IPS DF 6.9 (cell line): ENCODE measurements at regions not wholly inside any gene's neighbourhood (a gene's known extent, or its start where the extent isn't known, plus 50 kb on each side); places are given as distances from the start of the nearest gene placed in this dataset.
A peak's percentile ranks its signal among the peaks of the same experiment; 100 is the strongest.
"Not testable (repeated sequence)": the region's sequence is repeated elsewhere in the genome, so short reads cannot be mapped to it uniquely, and the experiment has no call there.

Experiments used
- DNase-seq: peaks from one replicate; pipeline ENCODE4 v3.0.0-alpha.2; 2013; ENCODE audit warnings: low read depth, low spot score
- H3K27ac ChIP-seq: one replicate; pipeline ENCODE4 v1.5.1; 2013; ENCODE audit warnings: low read length, control low read depth
- H3K27me3 ChIP-seq: 2 replicates; pipeline ENCODE4 v1.6.1; 2013; ENCODE audit warnings: mild to moderate bottlenecking, low read length; ENCODE audit not compliant: control insufficient read depth, insufficient read depth
- H3K36me3 ChIP-seq: 2 replicates; pipeline ENCODE4 v1.6.1; 2013; ENCODE audit warnings: low read length; ENCODE audit not compliant: control insufficient read depth, insufficient read depth
- H3K4me1 ChIP-seq: 2 replicates; pipeline ENCODE4 v1.6.1; 2013; ENCODE audit warnings: low read length; ENCODE audit not compliant: control insufficient read depth, insufficient read depth
- H3K4me3 ChIP-seq: 2 replicates; pipeline ENCODE4 v1.5.1; 2013; ENCODE audit warnings: mild to moderate bottlenecking, low read length
- H3K9me3 ChIP-seq: 2 replicates; pipeline ENCODE4 v1.6.1; 2013; ENCODE audit warnings: low read length, inconsistent platforms; ENCODE audit not compliant: control insufficient read depth, insufficient read depth
- WGBS: extraction: QIAGEN DNeasy Blood & Tissue Kit; methylation state at CpG from one replicate; pipeline ENCODE4 v1.1.7; 2013; ENCODE audit warnings: mixed read lengths, missing lambda C conversion rate; ENCODE audit not compliant: insufficient read length, insufficient coverage; 5-methylcytosine and 5-hydroxymethylcytosine counted together

DNA sequence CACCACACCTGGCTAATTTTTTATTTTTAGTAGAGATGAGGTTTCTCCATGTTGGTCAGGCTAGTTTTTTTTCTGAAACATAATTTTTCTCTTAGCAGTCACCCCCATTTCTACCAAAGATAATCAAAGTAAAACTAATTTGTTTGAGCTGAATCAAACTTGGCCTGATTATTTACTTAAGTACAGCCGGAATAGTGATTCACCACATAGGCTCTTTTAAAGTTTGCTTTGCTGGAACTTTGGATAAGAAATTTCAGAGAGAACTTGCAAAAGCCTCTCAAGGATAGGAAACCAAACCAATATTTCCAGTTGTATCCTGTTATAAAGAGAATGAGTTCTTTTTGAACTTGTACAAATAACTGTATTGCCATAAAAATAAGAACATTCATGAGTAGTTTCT, 105.0 kb upstream of the SYNCRIP start:
- no peak for DNase-seq
- WGBS: no CpG with 5 or more reads among the region's 1 CpG
- H3K27me3 ChIP-seq: no peaks in the 10 kb centered on the region

DNA sequence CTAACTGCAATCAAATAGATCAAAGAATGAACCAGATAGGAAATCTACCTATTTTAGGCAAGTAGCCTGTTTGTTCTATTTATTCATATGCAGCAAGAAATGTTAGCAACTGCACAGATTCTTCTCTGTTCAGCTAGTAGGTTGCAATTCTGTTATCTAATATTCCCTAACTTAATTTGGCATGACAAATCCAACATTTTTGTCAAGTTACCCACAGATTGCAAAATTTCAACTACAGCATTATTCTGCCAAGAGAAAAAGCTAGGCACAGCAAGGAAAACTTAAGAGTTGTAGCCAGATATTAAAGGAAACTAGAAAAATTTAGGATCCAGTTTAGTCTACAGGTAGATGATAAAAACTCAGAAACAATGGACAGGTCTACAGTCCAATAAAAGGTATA, 104.4 kb upstream of the SYNCRIP start:
- Histone ChIP-seq H3K4me1 (no peaks in the 10 kb centered on the region; the same call in 1 of the 2 replicates), H3K36me3 (0 out of 2 replicates have a peak, but pooled peaks cover 2% of the 10 kb centered on the region), H3K4me3 (no peak overlapping the region), H3K27me3 (no peaks in the 10 kb centered on the region), H3K27ac (no peak overlapping the region), H3K9me3 (no peaks in the 10 kb centered on the region)
- DNase-seq: no peak

More for the DNA sequence above, 105.0 kb upstream of the SYNCRIP start:
- H3K4me3 ChIP-seq: no peak overlapping the region
- H3K4me1 ChIP-seq: no peaks in the 10 kb centered on the region; the same call in 1 of the 2 replicates
- 0 out of 2 replicates have a peak, but pooled peaks cover 2% of the 10 kb centered on the region for H3K36me3 ChIP-seq
- no peak overlapping the region for H3K27ac ChIP-seq
- H3K9me3 ChIP-seq: no peaks in the 10 kb centered on the region

DNA sequence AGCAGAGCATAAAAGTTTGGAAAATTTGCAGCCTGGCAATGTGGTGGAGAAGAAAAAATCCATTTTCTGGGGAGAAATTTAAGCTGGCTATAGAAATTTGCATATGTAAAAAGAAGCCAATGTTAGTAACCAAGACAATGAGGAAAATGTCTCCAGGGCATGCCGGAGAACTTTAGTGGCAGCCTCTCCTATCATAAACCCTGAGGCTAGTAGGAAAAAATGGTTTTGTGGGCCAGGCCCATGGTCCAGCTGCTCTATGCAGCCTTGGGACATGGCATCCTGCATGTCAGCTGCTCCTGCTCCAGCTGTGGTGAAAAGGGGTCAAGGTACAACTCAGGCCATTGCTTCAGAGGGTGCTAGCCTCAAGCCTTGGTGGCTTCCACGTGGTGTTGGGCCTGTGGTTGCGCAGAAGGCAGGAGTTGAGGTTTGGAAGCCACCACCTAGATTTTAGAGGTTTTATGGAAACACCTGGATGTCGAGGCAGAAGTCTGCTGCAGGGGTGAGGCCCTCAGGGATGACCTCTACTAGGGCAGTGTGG, 101.8 kb upstream of the SYNCRIP start:
- H3K27me3 ChIP-seq: no peaks in the 10 kb centered on the region
- WGBS: no CpG with 5 or more reads among the region's 4 CpGs
- H3K27ac ChIP-seq: no peak overlapping the region
- no peak for DNase-seq
- H3K9me3 ChIP-seq: no peaks in the 10 kb centered on the region
- H3K4me3 ChIP-seq: no peak overlapping the region
- no peaks in the 10 kb centered on the region; the same call in 1 of the 2 replicates for H3K4me1 ChIP-seq
- H3K36me3 ChIP-seq: no peaks in the 10 kb centered on the region

DNA sequence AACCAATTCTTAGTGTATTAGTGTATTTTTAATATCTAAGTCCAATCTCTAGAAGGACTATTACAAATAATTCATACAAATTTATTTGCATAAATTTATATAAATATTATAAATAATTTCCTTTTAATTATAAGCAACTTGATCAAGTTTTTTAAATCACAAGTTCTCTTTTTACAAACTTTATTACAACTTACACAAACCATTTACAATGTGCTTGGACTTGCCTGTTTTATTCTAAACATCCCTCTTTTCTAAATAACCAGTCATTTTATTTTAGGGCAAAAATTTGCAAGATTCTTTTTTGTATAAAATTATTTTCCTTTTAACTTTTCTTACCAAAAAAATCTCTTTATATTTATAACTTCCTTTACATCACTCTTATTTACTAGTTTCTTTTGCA, 83.5 kb upstream of the SYNCRIP start:
- no peak overlapping the region for H3K4me3 ChIP-seq
- H3K36me3 ChIP-seq: no peaks in the 10 kb centered on the region
- no peak overlapping the region for H3K27ac ChIP-seq
- no peaks in the 10 kb centered on the region for H3K4me1 ChIP-seq
- DNase-seq: peak; percentile 9
- no peaks in the 10 kb centered on the region for H3K27me3 ChIP-seq
- H3K9me3 ChIP-seq: peaks cover 1% of the 10 kb centered on the region; the same call in 1 of the 2 replicates

DNA sequence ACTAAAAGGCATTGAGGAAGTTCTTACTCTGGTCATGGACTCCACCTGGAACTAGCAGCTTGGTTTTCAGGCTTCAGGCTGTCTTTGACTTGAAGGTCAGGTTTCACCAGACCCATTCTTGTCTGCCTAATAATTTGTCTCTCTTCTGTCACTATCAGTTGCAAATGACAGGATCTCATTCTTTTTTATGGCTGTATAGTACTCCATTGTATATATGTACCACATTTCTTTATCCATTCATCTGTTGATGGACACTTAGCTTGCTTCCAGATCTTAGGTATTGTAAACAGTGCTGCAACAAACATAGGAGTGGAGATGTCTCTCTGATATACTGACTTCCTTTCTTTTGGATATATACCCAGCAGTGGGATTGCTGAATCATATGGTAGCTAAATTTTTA, 73.1 kb upstream of the SYNCRIP start:
- Histone ChIP-seq H3K9me3 (no peaks in the 10 kb centered on the region), H3K27ac (no peak overlapping the region), H3K4me1 (no peaks in the 10 kb centered on the region), H3K36me3 (no peaks in the 10 kb centered on the region), H3K4me3 (no peak overlapping the region), H3K27me3 (no peaks in the 10 kb centered on the region)
- no peak for DNase-seq

DNA sequence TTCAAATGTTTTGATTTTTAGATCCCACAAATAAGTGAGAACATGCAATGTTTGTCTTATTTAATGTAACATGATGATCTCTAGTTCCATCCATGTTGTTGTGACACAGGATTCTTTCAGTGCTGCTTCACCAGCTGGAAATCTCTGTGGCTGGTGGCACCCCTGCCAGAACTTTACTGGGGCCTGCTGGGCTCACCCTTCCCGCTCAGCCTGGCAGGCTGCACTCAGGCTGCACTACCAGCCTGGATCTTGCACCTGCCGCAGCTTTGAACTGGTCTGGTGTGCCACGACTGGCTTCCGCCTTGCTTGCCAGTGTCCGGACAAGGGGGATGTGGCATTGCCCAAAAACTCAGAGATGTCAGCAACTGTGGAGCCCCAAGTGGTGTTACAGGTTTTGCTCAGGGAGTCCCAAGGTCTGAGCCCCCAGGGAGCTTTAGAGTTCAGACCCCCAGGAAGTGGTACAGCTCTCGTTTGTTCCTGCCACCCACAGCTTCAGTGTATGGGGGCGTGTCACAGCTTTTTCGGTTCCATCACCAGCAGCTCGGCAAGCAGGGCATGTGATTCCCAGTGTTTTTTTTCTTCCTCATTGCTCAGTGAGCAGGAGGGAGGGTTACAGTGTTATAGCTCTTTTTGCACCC, 72.3 kb upstream of the SYNCRIP start:
- WGBS: no CpG with 5 or more reads among the region's 9 CpGs
- no peak overlapping the region for H3K27ac ChIP-seq
- H3K9me3 ChIP-seq: no peaks in the 10 kb centered on the region
- no peak overlapping the region for H3K4me3 ChIP-seq
- no peaks in the 10 kb centered on the region for H3K4me1 ChIP-seq
- H3K36me3 ChIP-seq: no peaks in the 10 kb centered on the region
- H3K27me3 ChIP-seq: no peaks in the 10 kb centered on the region
- DNase-seq: no peak

DNA sequence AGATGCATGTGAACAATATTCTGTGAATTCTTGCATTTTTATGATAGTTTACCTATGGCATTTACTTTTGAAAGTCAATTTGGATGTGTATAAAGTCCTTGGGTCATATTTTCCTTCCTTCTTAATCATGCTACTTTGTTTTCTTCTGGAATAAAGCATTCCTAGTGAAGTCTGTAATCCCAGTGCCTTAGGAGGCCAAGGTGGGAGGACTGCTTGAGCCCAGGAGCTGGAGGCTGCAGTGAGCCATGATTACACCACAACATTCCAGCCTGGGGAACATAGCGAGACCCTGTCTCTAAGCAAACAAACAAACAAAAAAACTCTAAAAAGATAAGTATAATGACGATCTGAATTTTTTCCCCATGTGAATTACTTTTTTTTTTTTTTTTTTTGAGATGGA, 69.7 kb upstream of the SYNCRIP start:
- H3K27ac ChIP-seq: no peak overlapping the region
- no peaks in the 10 kb centered on the region for H3K36me3 ChIP-seq
- no peak overlapping the region for H3K4me3 ChIP-seq
- H3K27me3 ChIP-seq: no peaks in the 10 kb centered on the region
- no peaks in the 10 kb centered on the region for H3K4me1 ChIP-seq
- DNase-seq: no peak
- H3K9me3 ChIP-seq: no peaks in the 10 kb centered on the region; the same call in 1 of the 2 replicates
- WGBS: no CpG with 5 or more reads among the region's 2 CpGs

DNA sequence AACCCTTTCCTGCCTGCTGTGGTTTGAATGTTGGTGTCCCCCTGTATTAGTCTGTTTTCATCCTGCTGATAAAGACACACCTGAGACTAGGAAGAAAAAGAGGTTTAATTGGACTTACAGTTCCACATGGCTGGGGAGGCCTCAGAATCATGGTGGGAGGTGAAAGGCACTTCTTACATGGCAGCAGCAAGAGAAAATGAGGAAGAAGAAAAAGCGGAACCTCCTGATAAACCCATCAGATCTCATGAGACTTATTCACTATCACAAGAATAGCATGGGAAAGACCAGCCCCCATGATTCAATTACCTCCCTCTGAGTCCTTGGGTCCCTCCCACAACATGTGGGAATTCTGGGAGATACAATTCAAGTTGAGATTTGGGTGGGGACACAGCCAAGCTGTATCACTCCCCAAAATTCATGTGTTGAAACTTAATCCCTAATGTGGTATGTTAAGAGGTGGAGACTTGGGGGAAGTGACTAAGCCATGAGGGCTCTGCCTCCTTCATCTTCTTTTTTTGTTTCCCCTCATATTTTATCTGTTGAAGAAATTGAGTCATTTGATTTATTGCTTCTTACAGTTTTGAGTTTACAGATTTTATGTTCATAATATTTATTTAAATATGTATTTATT, 64.9 kb upstream of the SYNCRIP start:
- H3K4me3 ChIP-seq, H3K27me3 ChIP-seq, H3K36me3 ChIP-seq, H3K9me3 ChIP-seq, DNase-seq, H3K27ac ChIP-seq, H3K4me1 ChIP-seq: not testable (repeated sequence)
- WGBS: no CpG with 5 or more reads among the region's 1 CpG

DNA sequence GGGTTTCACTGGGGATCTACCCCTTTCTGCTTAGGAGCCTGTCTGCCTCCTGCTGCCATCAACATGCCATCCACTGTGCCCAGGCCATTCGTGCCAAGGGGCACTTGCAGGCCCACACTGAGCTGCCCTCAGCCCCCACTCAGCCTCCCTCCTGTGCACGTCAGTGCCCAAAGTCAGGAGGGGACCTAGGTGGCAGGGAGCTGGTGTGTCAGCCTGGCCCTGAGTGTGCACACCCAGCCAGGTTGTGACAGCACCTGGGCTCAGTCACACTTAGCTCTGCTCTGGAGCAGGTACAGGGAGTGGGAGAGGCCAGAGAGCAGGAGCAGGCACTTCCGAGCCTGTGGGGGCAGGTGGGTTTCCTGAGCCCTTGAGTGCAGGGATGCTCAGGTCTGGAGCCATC, 63.6 kb upstream of the SYNCRIP start:
- no CpG with 5 or more reads among the region's 3 CpGs for WGBS
- DNase-seq: no peak
- no peaks in the 10 kb centered on the region; the same call in 1 of the 2 replicates for H3K9me3 ChIP-seq
- no peak overlapping the region for H3K27ac ChIP-seq
- H3K27me3 ChIP-seq: no peaks in the 10 kb centered on the region
- no peaks in the 10 kb centered on the region for H3K36me3 ChIP-seq
- no peaks in the 10 kb centered on the region for H3K4me1 ChIP-seq
- H3K4me3 ChIP-seq: no peak overlapping the region

DNA sequence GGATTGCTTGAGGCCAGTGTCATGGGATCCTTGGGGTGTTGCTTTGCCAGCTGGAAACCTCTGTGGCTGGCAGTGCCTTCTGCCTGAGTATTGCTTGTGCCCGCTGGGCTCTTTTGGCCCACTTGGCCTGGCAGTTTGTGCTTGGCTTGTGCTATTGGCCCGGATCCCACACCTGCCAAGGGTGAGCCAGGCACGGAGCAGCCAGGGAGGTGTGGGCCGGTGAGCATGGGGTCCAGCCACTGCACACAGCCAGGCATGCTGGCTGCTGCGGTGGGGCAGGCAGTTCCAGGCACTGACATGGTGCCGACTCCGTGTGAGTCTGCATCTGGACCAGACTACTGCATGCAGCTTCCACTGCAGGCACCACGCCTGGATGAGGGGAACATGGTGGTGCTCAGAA, 62.5 kb upstream of the SYNCRIP start:
- DNase-seq: no peak
- Histone ChIP-seq H3K4me1 (no peaks in the 10 kb centered on the region), H3K27ac (no peak overlapping the region), H3K4me3 (no peak overlapping the region), H3K9me3 (no peaks in the 10 kb centered on the region; the same call in 1 of the 2 replicates), H3K27me3 (no peaks in the 10 kb centered on the region), H3K36me3 (no peaks in the 10 kb centered on the region)
- WGBS: no CpG with 5 or more reads among the region's 8 CpGs

DNA sequence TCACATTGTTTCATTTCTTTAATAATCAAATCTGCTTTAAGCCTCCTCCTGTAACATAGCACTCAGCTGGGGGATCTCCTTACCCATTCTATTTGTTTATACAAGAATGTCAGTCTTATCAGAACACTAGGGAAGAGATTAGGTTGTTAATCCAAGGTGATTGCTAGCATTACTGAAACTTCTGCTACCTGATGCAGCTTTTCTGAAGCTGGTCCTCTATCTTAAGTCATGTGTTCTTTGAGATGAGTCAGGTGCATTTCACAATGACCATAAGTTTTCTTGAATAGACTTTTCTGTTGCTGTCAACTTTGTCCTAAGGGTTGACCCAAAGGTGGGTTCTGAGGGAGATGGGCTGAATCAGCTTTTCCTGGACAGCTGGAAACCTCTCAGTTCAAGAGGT, 60.7 kb upstream of the SYNCRIP start:
- Histone ChIP-seq H3K36me3 (no peaks in the 10 kb centered on the region), H3K27me3 (no peaks in the 10 kb centered on the region), H3K27ac (no peak overlapping the region), H3K4me3 (no peak overlapping the region), H3K4me1 (no peaks in the 10 kb centered on the region), H3K9me3 (no peaks in the 10 kb centered on the region)
- DNase-seq: no peak
